A673 (cell line): ENCODE measurements at regions not wholly inside any gene's neighbourhood (a gene's known extent, or its start where the extent isn't known, plus 50 kb on each side); places are given as distances from the start of the nearest gene placed in this dataset.

Experiments
- EZH2 ChIP-seq: fragments of 200-600 bp; sonication (generic); IDR thresholded peaks from 2 replicates; pipeline ENCODE4 v1.6.1; 2017; ENCODE audit warnings: borderline replicate concordance, low read depth, mild to moderate bottlenecking, mixed read lengths, antibody characterized with exemption, low read length; ENCODE audit not compliant: poor library complexity, severe bottlenecking
- TF ChIP-seq, protein P1 (sequence below): fragments of 300-800, 200-600 bp; sonication (generic); conservative IDR thresholded peaks from 2 replicates; pipeline ENCODE4 v1.5.1; 2017; ENCODE audit warnings: low read depth, mild to moderate bottlenecking, antibody characterized with exemption, low read length, moderate library complexity, mixed read lengths

DNA sequence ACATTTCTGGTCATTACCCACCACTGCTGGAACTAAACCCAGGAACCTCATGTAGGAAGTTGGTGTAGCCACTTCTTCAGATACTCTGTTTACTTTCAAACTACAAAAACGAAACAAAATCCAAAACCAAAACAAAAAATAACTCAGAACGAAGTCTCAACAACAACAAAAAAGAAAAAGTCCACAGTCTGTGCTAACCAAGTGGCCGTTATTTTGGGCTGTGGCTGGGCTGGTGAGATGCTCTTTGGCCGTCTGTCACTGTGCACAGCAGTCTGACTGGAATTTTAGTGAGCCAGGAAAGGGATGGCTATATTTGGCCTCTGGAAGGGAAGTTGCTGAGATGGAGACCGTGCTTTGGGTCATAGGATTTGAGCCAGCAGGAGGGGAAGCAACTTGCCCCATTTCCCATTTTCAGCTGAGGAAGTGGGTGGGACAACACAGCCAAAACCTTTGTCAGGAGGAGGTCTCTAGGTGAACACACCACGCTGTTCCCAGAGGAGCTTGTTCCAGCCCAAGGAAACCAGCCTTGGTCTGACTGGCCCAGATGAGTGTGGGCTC, 334.1 kb downstream of the ZSWIM6 start:
- TF ChIP-seq EZH2: no peak
- TF ChIP-seq, protein P1, sequence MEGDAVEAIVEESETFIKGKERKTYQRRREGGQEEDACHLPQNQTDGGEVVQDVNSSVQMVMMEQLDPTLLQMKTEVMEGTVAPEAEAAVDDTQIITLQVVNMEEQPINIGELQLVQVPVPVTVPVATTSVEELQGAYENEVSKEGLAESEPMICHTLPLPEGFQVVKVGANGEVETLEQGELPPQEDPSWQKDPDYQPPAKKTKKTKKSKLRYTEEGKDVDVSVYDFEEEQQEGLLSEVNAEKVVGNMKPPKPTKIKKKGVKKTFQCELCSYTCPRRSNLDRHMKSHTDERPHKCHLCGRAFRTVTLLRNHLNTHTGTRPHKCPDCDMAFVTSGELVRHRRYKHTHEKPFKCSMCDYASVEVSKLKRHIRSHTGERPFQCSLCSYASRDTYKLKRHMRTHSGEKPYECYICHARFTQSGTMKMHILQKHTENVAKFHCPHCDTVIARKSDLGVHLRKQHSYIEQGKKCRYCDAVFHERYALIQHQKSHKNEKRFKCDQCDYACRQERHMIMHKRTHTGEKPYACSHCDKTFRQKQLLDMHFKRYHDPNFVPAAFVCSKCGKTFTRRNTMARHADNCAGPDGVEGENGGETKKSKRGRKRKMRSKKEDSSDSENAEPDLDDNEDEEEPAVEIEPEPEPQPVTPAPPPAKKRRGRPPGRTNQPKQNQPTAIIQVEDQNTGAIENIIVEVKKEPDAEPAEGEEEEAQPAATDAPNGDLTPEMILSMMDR: no peak
